SK-N-SH treated with all-trans-retinoic acid at 6 μM for 48 hours (cell line): ENCODE measurements at regions not wholly inside any gene's neighbourhood (a gene's known extent, or its start where the extent isn't known, plus 50 kb on each side); places are given as distances from the start of the nearest gene placed in this dataset.

Experiments used
- CREB5 ChIP-seq: fragments of 250-450 bp; sonication (Bioruptor Pico); IDR thresholded peaks from 2 replicates; pipeline ENCODE4 v1.5.1; 2020; ENCODE audit warnings: low read depth, mild to moderate bottlenecking, moderate library complexity
- ISL1 ChIP-seq: fragments of 250-450 bp; sonication (Bioruptor Pico); IDR thresholded peaks from 2 replicates; pipeline ENCODE4 v2.1.2; 2022; ENCODE audit warnings: mild to moderate bottlenecking, moderate library complexity
- SNAI2 ChIP-seq: fragments of 250-450 bp; sonication (Bioruptor Pico); IDR thresholded peaks from 2 replicates; pipeline ENCODE4 v1.5.0; 2020; ENCODE audit warnings: mild to moderate bottlenecking, moderate library complexity
- TCF4 ChIP-seq: fragments of 250-450 bp; sonication (Bioruptor Pico); IDR thresholded peaks from 2 replicates; pipeline ENCODE4 v1.8.0; 2021; ENCODE audit warnings: mild to moderate bottlenecking, moderate library complexity, borderline replicate concordance
- ZFP3 ChIP-seq: fragments of 250-450 bp; sonication (Bioruptor Pico); IDR thresholded peaks from 2 replicates; pipeline ENCODE4 v1.5.0; 2020; ENCODE audit warnings: mild to moderate bottlenecking, moderate library complexity
- ZNF565 ChIP-seq: fragments of 450-650 bp; formaldehyde crosslinking; conservative IDR thresholded peaks from 2 replicates; pipeline ENCODE4 v1.5.0; 2020; ENCODE audit warnings: low read depth, mild to moderate bottlenecking, moderate library complexity

GRCh38 chr7:25361863-25362262 lies 133.6 kb upstream of the NPVF start:
- TF ChIP-seq ZFP3 (CRISPR knock-in tag) (no peak), CREB5 (CRISPR knock-in tag) (no peak), TCF4 (CRISPR knock-in tag) (no peak), SNAI2 (no peak), ISL1 (CRISPR knock-in tag) (no peak), ZNF565 (CRISPR knock-in tag) (no peak)
